GM12878 (cell line): ENCODE measurements at regions not wholly inside any gene's neighbourhood (a gene's known extent, or its start where the extent isn't known, plus 50 kb on each side); places are given as distances from the start of the nearest gene placed in this dataset.

Source experiments
- ATAC-seq: fragments of 200-7000 bp; cut with Tn5 transposase; 3 replicates; pipeline ENCODE4 v1.9.1; 2020; ENCODE audit warnings: mild to moderate bottlenecking, moderate library complexity
- BruUV-seq: library from RNA; stranded (reverse); fragments of 400-500 nt; replicated peaks from 2 replicates; lab custom pipeline; 2021; lab: Mats Ljungman, UMichigan
- CTCF ChIA-PET: fragments of 300-600 bp; sonication (Branson Sonifier 250); formaldehyde crosslinking; extraction: SDS; loops from one replicate; lab custom pipeline; 2021; ENCODE audit warnings: inconsistent platforms; lab: Yijun Ruan, JAX
- POLR2A ChIA-PET: fragments of 350-600 bp; formaldehyde crosslinking; extraction: SDS; loops from one replicate; lab custom pipeline; 2021; ENCODE audit warnings: inconsistent platforms; lab: Charles Lee
- RAD21 ChIA-PET: fragments of 300-600 bp; sonication (Branson Sonifier 250); formaldehyde crosslinking; loops from one replicate; lab custom pipeline; 2023; ENCODE audit warnings: antibody characterized with exemption; ENCODE audit not compliant: unreplicated experiment; lab: Charles Lee
- SMC1A ChIA-PET: fragments of 300-600 bp; sonication (Branson Sonifier 250); formaldehyde crosslinking; loops from one replicate; lab custom pipeline; 2023; ENCODE audit not compliant: unreplicated experiment, uncharacterized antibody; lab: Charles Lee
- DNase-seq: peaks from one replicate; pipeline ENCODE4 v3.0.0-alpha.2; 2011; ENCODE audit warnings: low read depth, low spot score
- FAIRE-seq: peaks from 3 replicates; lab custom pipeline; 2011; peaks lifted over from hg19 to GRCh38; lab: Jason Lieb, UNC
- H2AFZ ChIP-seq: 2 replicates; pipeline ENCODE4 v1.6.0; 2011; ENCODE audit warnings: low read depth, low read length, control low read depth; ENCODE audit not compliant: control insufficient read depth
- H3K27ac ChIP-seq: 2 replicates; pipeline ENCODE4 v1.5.1; 2011; ENCODE audit warnings: control low read depth; ENCODE audit not compliant: control insufficient read depth, insufficient read depth
- H3K27me3 ChIP-seq, 2 experiments: replicated peaks in 1 of 2; 2 replicates each; pipeline versions ENCODE4 v1.6.0 to v1.6.1; 2011; ENCODE audit warnings: low read length in 1 of 2; ENCODE audit not compliant: control insufficient read depth in 2 of 2, insufficient read depth in 2 of 2
- H3K36me3 ChIP-seq, 2 experiments: 2 replicates each; pipeline ENCODE4 v1.5.1; 2011; ENCODE audit warnings: low read length in 1 of 2; ENCODE audit not compliant: control insufficient read depth in 2 of 2, insufficient read depth in 2 of 2
- H3K4me1 ChIP-seq: 2 replicates; pipeline ENCODE4 v1.6.1; 2011; ENCODE audit warnings: mild to moderate bottlenecking, low read length, moderate library complexity, mixed read lengths; ENCODE audit not compliant: control insufficient read depth, insufficient read depth
- H3K4me2 ChIP-seq: 2 replicates; pipeline ENCODE4 v1.6.0; 2011; ENCODE audit warnings: control low read depth; ENCODE audit not compliant: control insufficient read depth, insufficient read depth
- H3K4me3 ChIP-seq: fragments of 200-600 bp; sonication (generic); 2 replicates; pipeline ENCODE4 v1.5.1; 2016
- H3K79me2 ChIP-seq: 2 replicates; pipeline ENCODE4 v1.6.0; 2011; ENCODE audit warnings: low read length; ENCODE audit not compliant: control insufficient read depth, insufficient read depth
- H3K9ac ChIP-seq: 2 replicates; pipeline ENCODE4 v1.8.0; 2011; ENCODE audit warnings: low read length, control low read depth, mixed read lengths; ENCODE audit not compliant: control insufficient read depth, insufficient read depth
- H3K9me3 ChIP-seq: replicated peaks from 3 replicates; pipeline ENCODE4 v1.5.1; 2011; ENCODE audit warnings: mild to moderate bottlenecking, low read length; ENCODE audit not compliant: control insufficient read depth, insufficient read depth
- H4K20me1 ChIP-seq: 2 replicates; pipeline ENCODE4 v1.6.0; 2011; ENCODE audit not compliant: control insufficient read depth, insufficient read depth
- CBFB ChIP-seq: IDR thresholded peaks from 2 replicates; pipeline ENCODE4 v1.6.1; 2016; ENCODE audit warnings: antibody characterized with exemption, low read depth
- CBX3 ChIP-seq: fragments of 200-600 bp; sonication (generic); IDR thresholded peaks from 2 replicates; pipeline ENCODE4 v1.6.1; 2016; ENCODE audit warnings: low read depth, borderline replicate concordance
- CREB1 ChIP-seq: IDR thresholded peaks from 2 replicates; pipeline ENCODE4 v1.6.1; 2012; ENCODE audit warnings: low read depth, mild to moderate bottlenecking, inconsistent platforms
- GATAD2B ChIP-seq: fragments of 450-650 bp; conservative IDR thresholded peaks from 2 replicates; pipeline ENCODE4 v1.6.1; 2017; ENCODE audit warnings: low read depth, mild to moderate bottlenecking, moderate library complexity
- MEF2A ChIP-seq: IDR thresholded peaks from 2 replicates; pipeline ENCODE4 v1.6.1; 2011; ENCODE audit warnings: low read depth, mild to moderate bottlenecking, low read length, moderate library complexity; ENCODE audit not compliant: insufficient read depth
- MTA3 ChIP-seq: IDR thresholded peaks from 2 replicates; pipeline ENCODE4 v1.6.1; 2012; ENCODE audit warnings: low read length, inconsistent platforms, borderline replicate concordance
- POLR2AphosphoS2 ChIP-seq: IDR thresholded peaks from 2 replicates; pipeline ENCODE4 v1.6.1; 2011; ENCODE audit warnings: low read depth, mild to moderate bottlenecking, low read length, improper control_type of control experiment, moderate library complexity
- SPI1 ChIP-seq: IDR thresholded peaks from 2 replicates; pipeline ENCODE4 v1.6.1; 2011; ENCODE audit warnings: low read depth, mild to moderate bottlenecking, low read length, moderate library complexity, borderline replicate concordance; ENCODE audit not compliant: insufficient read depth
- STAT1 ChIP-seq: fragments of 450-650 bp; conservative IDR thresholded peaks from 2 replicates; pipeline ENCODE4 v1.6.1; 2014; ENCODE audit warnings: antibody characterized with exemption, mild to moderate bottlenecking
- SUZ12 ChIP-seq: fragments of 200-600 bp; sonication (generic); IDR thresholded peaks from one replicate; pipeline ENCODE4 v1.6.1; 2018; ENCODE audit warnings: antibody characterized with exemption, mild to moderate bottlenecking; ENCODE audit not compliant: unreplicated experiment
- TBL1XR1 ChIP-seq: IDR thresholded peaks from 2 replicates; pipeline ENCODE4 v1.6.1; 2012; ENCODE audit warnings: low read depth, low read length, improper control_type of control experiment
- ZBED1 ChIP-seq: IDR thresholded peaks from 2 replicates; pipeline ENCODE4 v1.6.1; 2016; ENCODE audit warnings: borderline replicate concordance
- ZNF217 ChIP-seq: fragments of 450-650 bp; IDR thresholded peaks from 2 replicates; pipeline ENCODE4 v1.6.1; 2017; ENCODE audit warnings: antibody characterized with exemption, mild to moderate bottlenecking
- ZNF274 ChIP-seq: IDR thresholded peaks from one replicate; pipeline ENCODE4 v1.8.0; 2011; ENCODE audit not compliant: insufficient read length, insufficient read depth
- WGBS: methylation state at CpG from one replicate; pipeline ENCODE4 v1.1.6; 2016; ENCODE audit warnings: low lambda C conversion rate; ENCODE audit not compliant: insufficient replicate concordance, insufficient coverage; ENCODE audit errors: missing lambda C conversion rate; 5-methylcytosine and 5-hydroxymethylcytosine counted together
- in situ Hi-C: fragments of 300-500 bp; cut with MboI; formaldehyde crosslinking; loops from 9 replicates; pipeline ENCODE4 v1.14.3; 2018; ENCODE audit warnings: mixed read lengths
- intact Hi-C: fragments of 100-400 bp; cut with micrococcal nuclease; formaldehyde crosslinking; loops from one replicate; pipeline ENCODE4 v1.14.2; 2022; ENCODE audit not compliant: unreplicated experiment
- TF ChIP-seq, protein P1 (sequence below): fragments of 450-650 bp; IDR thresholded peaks from 2 replicates; pipeline ENCODE4 v1.6.1; 2017; ENCODE audit warnings: mild to moderate bottlenecking, low read depth, inconsistent platforms; ENCODE audit not compliant: poor library complexity, severe bottlenecking

DNA sequence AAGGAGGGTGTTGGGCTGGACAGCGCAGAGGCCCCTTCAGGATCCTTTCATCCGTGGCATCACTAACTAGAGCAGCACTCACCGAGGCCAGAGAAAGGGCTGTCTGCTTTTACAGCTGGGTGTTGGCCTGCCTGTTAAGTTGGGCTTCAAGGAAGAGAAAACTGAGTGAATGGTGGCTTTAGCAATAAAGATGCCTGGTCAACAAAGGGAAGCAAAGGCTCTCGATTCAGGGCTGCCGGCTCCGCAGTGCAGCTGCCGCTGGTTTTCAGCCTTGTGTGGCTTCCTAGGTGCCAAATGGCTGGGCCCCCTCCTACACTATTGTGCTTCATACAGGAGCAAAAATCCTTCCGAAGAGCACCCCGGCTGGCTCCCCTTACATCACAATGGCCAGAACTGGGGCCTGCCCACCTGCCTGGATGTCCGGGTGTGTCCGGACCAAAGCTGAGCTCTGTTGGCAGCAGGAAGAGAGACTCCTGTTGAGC is 61.0 kb upstream of the GPR45 start:
- intact Hi-C loops (no loop called here), in situ Hi-C loops (no loop called here)
- ChIA-PET SMC1A (interaction anchor here (2.1 kb wide), 1 partner anchor 65 kb away, joined by 8 read pairs; no protein-coding TSS in a partner anchor), RAD21 (interaction anchor here (2.4 kb wide), 1 partner anchor 66 kb away, joined by 10 read pairs; no protein-coding TSS in a partner anchor), CTCF (interaction anchor here (0.9 to 2.7 kb wide), 2 partner anchors 41 to 66 kb away, joined by 3 to 26 read pairs; no protein-coding TSS in a partner anchor), POLR2A (no interaction called here)
- DNase-seq, result no peak
- no peak overlapping the region for H3K27ac ChIP-seq
- no peak for TF ChIP-seq ZNF274
- no peak for TF ChIP-seq GATAD2B
- no peak for TF ChIP-seq MTA3
- TF ChIP-seq ZNF217, result no peak
- WGBS, result 66% methylated on average over 11 of the region's 11 CpGs
- peaks cover 10% of the 10 kb centered on the region for H3K4me1 ChIP-seq
- no TSS peak for BruUV-seq
- no peaks in the 10 kb centered on the region for H3K27me3 ChIP-seq
- H3K4me3 ChIP-seq, result no peak overlapping the region
- no peaks in the 10 kb centered on the region for H3K36me3 ChIP-seq
- no peak overlapping the region for H3K4me2 ChIP-seq
- H3K9ac ChIP-seq, result no peak overlapping the region
- no peaks in the 10 kb centered on the region; the same call in 1 of the 2 replicates for H4K20me1 ChIP-seq
- FAIRE-seq, result no peak
- H3K9me3 ChIP-seq, result no peaks in the 10 kb centered on the region
- no peak for ATAC-seq
- H2AFZ ChIP-seq, result no peak overlapping the region
- H3K79me2 ChIP-seq, result no peaks in the 10 kb centered on the region

DNA sequence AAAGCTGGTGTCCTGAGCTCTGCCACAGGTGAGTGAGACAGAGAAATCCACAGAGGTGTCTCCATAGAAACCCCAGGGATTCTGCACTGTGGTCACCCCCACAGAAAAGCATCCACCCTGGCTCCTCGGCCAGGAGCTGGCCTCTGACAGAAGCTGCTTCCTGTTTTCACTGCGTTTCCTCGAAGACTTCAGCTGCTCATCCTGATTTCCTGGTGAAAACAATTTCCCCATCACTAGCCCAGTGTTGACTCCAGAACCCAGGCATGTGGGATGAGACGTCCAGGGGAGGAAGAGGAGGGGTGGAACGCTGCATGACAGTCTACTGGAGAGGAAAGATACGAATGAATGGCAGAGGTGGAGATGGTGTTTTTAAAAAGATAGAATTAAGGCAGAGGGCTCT is 60.3 kb upstream of the GPR45 start:
- SMC1A ChIA-PET, result interaction anchor here (1.2 kb wide), 1 partner anchor 66 kb away, joined by 4 read pairs; no protein-coding TSS in a partner anchor
- CTCF ChIA-PET, result interaction anchor here (0.6 to 2.7 kb wide), 2 partner anchors 9 to 67 kb away, joined by 3 to 26 read pairs; no protein-coding TSS in a partner anchor
- TF ChIP-seq MEF2A, result no peak
- no peak for TF ChIP-seq CBFB
- no peak for TF ChIP-seq SUZ12
- no peak for TF ChIP-seq CREB1
- no peak for TF ChIP-seq POLR2AphosphoS2
- no peak for TF ChIP-seq STAT1
- TF ChIP-seq ZBED1, result no peak
- TF ChIP-seq, protein P1, sequence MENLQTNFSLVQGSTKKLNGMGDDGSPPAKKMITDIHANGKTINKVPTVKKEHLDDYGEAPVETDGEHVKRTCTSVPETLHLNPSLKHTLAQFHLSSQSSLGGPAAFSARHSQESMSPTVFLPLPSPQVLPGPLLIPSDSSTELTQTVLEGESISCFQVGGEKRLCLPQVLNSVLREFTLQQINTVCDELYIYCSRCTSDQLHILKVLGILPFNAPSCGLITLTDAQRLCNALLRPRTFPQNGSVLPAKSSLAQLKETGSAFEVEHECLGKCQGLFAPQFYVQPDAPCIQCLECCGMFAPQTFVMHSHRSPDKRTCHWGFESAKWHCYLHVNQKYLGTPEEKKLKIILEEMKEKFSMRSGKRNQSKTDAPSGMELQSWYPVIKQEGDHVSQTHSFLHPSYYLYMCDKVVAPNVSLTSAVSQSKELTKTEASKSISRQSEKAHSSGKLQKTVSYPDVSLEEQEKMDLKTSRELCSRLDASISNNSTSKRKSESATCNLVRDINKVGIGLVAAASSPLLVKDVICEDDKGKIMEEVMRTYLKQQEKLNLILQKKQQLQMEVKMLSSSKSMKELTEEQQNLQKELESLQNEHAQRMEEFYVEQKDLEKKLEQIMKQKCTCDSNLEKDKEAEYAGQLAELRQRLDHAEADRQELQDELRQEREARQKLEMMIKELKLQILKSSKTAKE, result no peak
- TF ChIP-seq TBL1XR1, result no peak
- no peak for TF ChIP-seq SPI1
- TF ChIP-seq CBX3, result no peak

More for the DNA sequence above, 60.3 kb upstream of the GPR45 start:
- Histone ChIP-seq H3K36me3 (no peaks in the 10 kb centered on the region), H2AFZ (no peak overlapping the region; the same call in 1 of the 2 replicates), H3K4me2 (no peak overlapping the region), H3K27ac (no peak overlapping the region), H3K4me3 (no peak overlapping the region), H3K9me3 (no peaks in the 10 kb centered on the region), H4K20me1 (no peaks in the 10 kb centered on the region; the same call in 1 of the 2 replicates), H3K4me1 (peaks cover 10% of the 10 kb centered on the region), H3K79me2 (no peaks in the 10 kb centered on the region), H3K9ac (no peak overlapping the region), H3K27me3 (no peaks in the 10 kb centered on the region; a peak in 1 of 4 replicates)
- in situ Hi-C loops (no loop called here), intact Hi-C loops (no loop called here)
- POLR2A ChIA-PET, result no interaction called here
- DNase-seq, result no peak
- FAIRE-seq, result no peak
- RAD21 ChIA-PET, result interaction anchor here (2.4 kb wide), 1 partner anchor 66 kb away, joined by 10 read pairs; no protein-coding TSS in a partner anchor
- BruUV-seq, result no TSS peak
- WGBS, result 6% methylated on average over 6 of the region's 6 CpGs
- no peak for ATAC-seq
